B cell (primary cell): ENCODE measurements at regions not wholly inside any gene's neighbourhood (a gene's known extent, or its start where the extent isn't known, plus 50 kb on each side); places are given as distances from the start of the nearest gene placed in this dataset.

Experiments used
- ATAC-seq: fragments of 200-7000 bp; cut with Tn5 transposase; one replicate; pipeline ENCODE4 v1.10.0; 2021; ENCODE audit warnings: low read depth, mild to moderate bottlenecking, moderate number of reproducible peaks, moderate library complexity
- CTCF ChIA-PET: fragments of 350-600 bp; sonication (Branson Sonifier 250); formaldehyde crosslinking; loops from one replicate; lab custom pipeline; 2021; ENCODE audit warnings: antibody characterized with exemption, inconsistent platforms; lab: Charles Lee
- POLR2A ChIA-PET: fragments of 350-600 bp; sonication (Branson Sonifier 250); formaldehyde crosslinking; loops from one replicate; lab custom pipeline; 2021; ENCODE audit warnings: antibody characterized with exemption; lab: Charles Lee
- DNase-seq: peaks from one replicate; pipeline ENCODE4 v3.0.0; 2013
- H2AFZ ChIP-seq: 2 replicates; pipeline ENCODE4 v1.6.1; 2012; ENCODE audit warnings: mild to moderate bottlenecking, low read depth, low read length; ENCODE audit not compliant: insufficient read depth, poor library complexity, severe bottlenecking
- H3K27ac ChIP-seq, 2 donors: 1 replicate in 1 of 2; 2 replicates in 1 of 2; pipeline ENCODE4 v1.5.1; 2012 to 2013; ENCODE audit warnings: low read length in 2 of 2, mild to moderate bottlenecking in 2 of 2, moderate library complexity in 1 of 2
- H3K27me3 ChIP-seq, 4 experiments: fragments of 200-600 bp in 1 of 4; sonication (generic) in 1 of 4; replicated peaks in 1 of 4; 1 replicate in 2 of 4; 2 replicates in 2 of 4; pipeline versions ENCODE4 v1.6.1 to v1.7.0; 2013 to 2016; ENCODE audit warnings: low read length in 3 of 4, mild to moderate bottlenecking in 2 of 4, mixed read lengths in 1 of 4, moderate library complexity in 1 of 4; ENCODE audit not compliant: insufficient read depth in 4 of 4, control insufficient read depth in 3 of 4; ENCODE audit errors: control extremely low read depth in 1 of 4
- H3K36me3 ChIP-seq, 2 experiments: replicated peaks in 1 of 2; 1 replicate in 1 of 2; 2 replicates in 1 of 2; pipeline versions ENCODE4 v1.6.1 to v1.7.1; 2013; ENCODE audit warnings: low read length in 1 of 2; ENCODE audit not compliant: insufficient read depth in 2 of 2, control insufficient read depth in 1 of 2; ENCODE audit errors: control extremely low read depth in 1 of 2, extremely low read depth in 1 of 2
- H3K4me1 ChIP-seq, 2 donors: fragments of 200-600 bp in 1 of 2; sonication (generic) in 1 of 2; 1 replicate in 1 of 2; 2 replicates in 1 of 2; pipeline versions ENCODE4 v1.5.1 to v1.6.1; 2013 to 2017; ENCODE audit warnings: low read length in 2 of 2; ENCODE audit not compliant: control insufficient read depth in 2 of 2, insufficient read depth in 2 of 2
- H3K4me2 ChIP-seq: replicated peaks from 2 replicates; pipeline ENCODE3; 2012; ENCODE audit warnings: mild to moderate bottlenecking, low read depth, low read length; ENCODE audit not compliant: poor library complexity, severe bottlenecking
- H3K4me3 ChIP-seq, 5 experiments: fragments of 200-600 bp in 1 of 5; sonication (generic) in 1 of 5; 1 replicate in 3 of 5; 2 replicates in 2 of 5; pipeline versions ENCODE4 v1.5.1 to v1.7.0; 2011 to 2016; ENCODE audit warnings: low read length in 4 of 5, mild to moderate bottlenecking in 4 of 5, low read depth in 2 of 5, control low read depth in 1 of 5, moderate library complexity in 1 of 5; ENCODE audit not compliant: insufficient read depth in 1 of 5; ENCODE audit errors: control extremely low read depth in 1 of 5, extremely low read depth in 1 of 5
- H3K79me2 ChIP-seq: fragments of 200-600 bp; sonication (generic); one replicate; pipeline ENCODE4 v1.6.0; 2016; ENCODE audit warnings: low read length; ENCODE audit not compliant: control insufficient read depth, insufficient read depth
- H3K9ac ChIP-seq: fragments of 200-600 bp; sonication (generic); 2 replicates; pipeline ENCODE4 v1.6.1; 2017; ENCODE audit warnings: mild to moderate bottlenecking, low read length, moderate library complexity
- H3K9me3 ChIP-seq, 3 donors: one replicate each; pipeline versions ENCODE4 v1.6.1 to v1.7.1; 2013; ENCODE audit warnings: low read length in 2 of 3; ENCODE audit not compliant: control insufficient read depth in 2 of 3, insufficient read depth in 1 of 3; ENCODE audit errors: control extremely low read depth in 1 of 3
- H4K20me1 ChIP-seq: 2 replicates; pipeline ENCODE4 v1.6.0; 2012; ENCODE audit warnings: mild to moderate bottlenecking, low read length; ENCODE audit not compliant: insufficient read depth, control insufficient read depth, poor library complexity, severe bottlenecking
- H3K27ac Mint-ChIP-seq: one replicate; pipeline ENCODE4 v1.8.0; 2021; ENCODE audit warnings: mixed read lengths
- H3K27me3 Mint-ChIP-seq: one replicate; pipeline ENCODE4 v1.8.0; 2021; ENCODE audit warnings: mixed read lengths
- H3K4me1 Mint-ChIP-seq: one replicate; pipeline ENCODE4 v1.8.0; 2021; ENCODE audit warnings: mixed read lengths
- H3K4me3 Mint-ChIP-seq: one replicate; pipeline ENCODE4 v1.8.0; 2021; ENCODE audit warnings: mixed read lengths
- H3K9me3 Mint-ChIP-seq: one replicate; pipeline ENCODE4 v1.8.0; 2022; ENCODE audit warnings: mixed read lengths; ENCODE audit not compliant: insufficient read depth
- CTCF ChIP-seq: fragments of 200-600 bp; IDR thresholded peaks from one replicate; pipeline ENCODE4 v1.8.0; 2022; ENCODE audit warnings: antibody characterized with exemption, mild to moderate bottlenecking
- EZH2 ChIP-seq: IDR thresholded peaks from 2 replicates; pipeline ENCODE4 v1.6.1; 2012; ENCODE audit warnings: borderline replicate concordance, low read depth, mild to moderate bottlenecking, moderate library complexity, low read length; ENCODE audit not compliant: insufficient read depth, poor library complexity, severe bottlenecking
- WGBS: methylation state at CpG from one replicate; pipeline ENCODE4 v1.1.5; 2013; ENCODE audit warnings: missing lambda C conversion rate; ENCODE audit not compliant: insufficient coverage; 5-methylcytosine and 5-hydroxymethylcytosine counted together
- intact Hi-C: fragments of 100-400 bp; cut with micrococcal nuclease; formaldehyde crosslinking; loops from one replicate; pipeline ENCODE4 v1.10.0; 2022

- H3K9me3 Mint-ChIP-seq, result no peaks in the 10 kb centered on the region
- Histone ChIP-seq H3K27ac (no peak overlapping the region), H2AFZ (no peak overlapping the region), H4K20me1 (no peaks in the 10 kb centered on the region), H3K36me3 (no peaks in the 10 kb centered on the region), H3K9me3 (no peaks in the 10 kb centered on the region), H3K4me1 (peaks cover 8 to 11% of the 10 kb centered on the region in 2 donors), H3K79me2 (no peaks in the 10 kb centered on the region), H3K9ac (no peak overlapping the region), H3K4me2 (no peak overlapping the region), H3K4me3 (no peak overlapping the region), H3K27me3 (no peaks in the 10 kb centered on the region)
- ChIA-PET POLR2A (no interaction called here), CTCF (no interaction called here)
- intact Hi-C loops, result loop anchor here (10.0 kb wide), 1 partner anchor 65 kb away; no protein-coding TSS in a partner anchor
- no peak for DNase-seq
- TF ChIP-seq CTCF (no peak), EZH2 (no peak)
- no peak overlapping the region for H3K27ac Mint-ChIP-seq
- peaks cover 23% of the 10 kb centered on the region for H3K4me1 Mint-ChIP-seq
- 95% methylated on average over 3 of the region's 4 CpGs for WGBS
- H3K4me3 Mint-ChIP-seq, result no peak overlapping the region
- ATAC-seq, result no peak
- H3K27me3 Mint-ChIP-seq, result no peaks in the 10 kb centered on the region
Observed at GRCh38 chr10:60450291-60450690, 60.6 kb upstream of the ANK3 start.

- Histone ChIP-seq H4K20me1 (no peaks in the 10 kb centered on the region), H3K4me3 (no peak overlapping the region), H3K27me3 (no peaks in the 10 kb centered on the region), H3K9ac (no peak overlapping the region), H3K4me1 (peaks cover 8 to 11% of the 10 kb centered on the region in 2 donors), H3K9me3 (no peaks in the 10 kb centered on the region), H3K27ac (no peak overlapping the region), H3K36me3 (no peaks in the 10 kb centered on the region), H3K4me2 (no peak overlapping the region), H2AFZ (no peak overlapping the region), H3K79me2 (no peaks in the 10 kb centered on the region)
- ATAC-seq, result no peak
- no peak for DNase-seq
- no peak overlapping the region for H3K4me3 Mint-ChIP-seq
- no peaks in the 10 kb centered on the region for H3K27me3 Mint-ChIP-seq
- no peaks in the 10 kb centered on the region for H3K9me3 Mint-ChIP-seq
- CTCF ChIA-PET, result no interaction called here
- no peak overlapping the region for H3K27ac Mint-ChIP-seq
- peaks cover 15% of the 10 kb centered on the region for H3K4me1 Mint-ChIP-seq
- intact Hi-C loops, result loop anchor here (10.0 kb wide), 1 partner anchor 837 kb away; no protein-coding TSS in a partner anchor
- no CpG with 5 or more reads among the region's 3 CpGs for WGBS
- TF ChIP-seq CTCF, result no peak
- TF ChIP-seq EZH2, result no peak
- POLR2A ChIA-PET, result no interaction called here
Observed at GRCh38 chr10:60448246-60448645, 58.6 kb upstream of the ANK3 start.
